Ascending aorta (tissue), 2 donors: ENCODE measurements at regions not wholly inside any gene's neighbourhood (a gene's known extent, or its start where the extent isn't known, plus 50 kb on each side); places are given as distances from the start of the nearest gene placed in this dataset.

Experiments
- DNase-seq, 2 donors: peaks; one replicate each; pipeline ENCODE4 v3.0.0-alpha.2; 2019; ENCODE audit warnings: low spot score in 2 of 2
- H3K27ac ChIP-seq, 2 donors: fragments of 200-600 bp; sonication (generic); one replicate each; pipeline ENCODE4 v1.5.1; 2016 to 2017; ENCODE audit warnings: mild to moderate bottlenecking in 1 of 2
- H3K27me3 ChIP-seq: fragments of 200-600 bp; sonication (generic); one replicate; pipeline ENCODE4 v1.5.1; 2017
- H3K36me3 ChIP-seq, 2 donors: fragments of 200-600 bp; sonication (generic); one replicate each; pipeline ENCODE4 v1.5.1; 2016
- H3K4me1 ChIP-seq, 2 donors: fragments of 200-600 bp; sonication (generic); one replicate each; pipeline ENCODE4 v1.5.1; 2016 to 2017; ENCODE audit warnings: mild to moderate bottlenecking in 1 of 2
- H3K4me3 ChIP-seq, 2 donors: fragments of 200-600 bp; sonication (generic); one replicate each; pipeline ENCODE4 v1.5.1; 2016 to 2017; ENCODE audit warnings: mild to moderate bottlenecking in 1 of 2
- H3K9me3 ChIP-seq, 2 donors: fragments of 200-600 bp; sonication (generic); one replicate each; pipeline ENCODE4 v1.5.1; 2016
- CTCF ChIP-seq, 3 experiments: fragments of 200-600 bp in 2 of 3; fragments of 450-650 bp in 1 of 3; sonication (generic) in 2 of 3; IDR thresholded peaks; one replicate each; pipeline ENCODE4 v1.5.1; 2016 to 2019; ENCODE audit warnings: antibody characterized with exemption in 3 of 3, mild to moderate bottlenecking in 1 of 3, moderate library complexity in 1 of 3
- intact Hi-C: fragments of 100-400 bp; cut with DNase I; formaldehyde crosslinking; loops from one replicate; pipeline ENCODE4 v1.15.1; 2023

- H3K4me3 ChIP-seq = no peak overlapping the region
Observed at GRCh38 chr2:173651891-173652290, 297.2 kb downstream of the CDCA7 start.

GRCh38 chr2:173652311-173652710 is 297.6 kb downstream of the CDCA7 start:
- no peaks in the 10 kb centered on the region for H3K27me3 ChIP-seq
- no peak overlapping the region for H3K27ac ChIP-seq
- no peaks in the 10 kb centered on the region for H3K36me3 ChIP-seq
- no peak overlapping the region for H3K4me3 ChIP-seq
- no peak for TF ChIP-seq CTCF (IDR thresholded peaks at IDR 0.05)
- intact Hi-C loops = no loop called here
- H3K4me1 ChIP-seq = peaks cover 0 to 3% of the 10 kb centered on the region in 2 donors
- no peak for DNase-seq
- H3K9me3 ChIP-seq = no peaks in the 10 kb centered on the region

More at GRCh38 chr2:173651891-173652290, 297.2 kb downstream of the CDCA7 start:
- intact Hi-C loops = no loop called here
- H3K36me3 ChIP-seq = no peaks in the 10 kb centered on the region
- no peaks in the 10 kb centered on the region for H3K9me3 ChIP-seq
- DNase-seq = no peak
- H3K4me1 ChIP-seq = peaks cover 0 to 3% of the 10 kb centered on the region in 2 donors
- no peak overlapping the region for H3K27ac ChIP-seq
- no peak for TF ChIP-seq CTCF (IDR thresholded peaks at IDR 0.05)
- H3K27me3 ChIP-seq = no peaks in the 10 kb centered on the region

- Histone ChIP-seq H3K27me3 (no peaks in the 10 kb centered on the region), H3K27ac (no peak overlapping the region), H3K9me3 (no peaks in the 10 kb centered on the region), H3K4me3 (no peak overlapping the region), H3K4me1 (peaks cover 0 to 3% of the 10 kb centered on the region in 2 donors), H3K36me3 (no peaks in the 10 kb centered on the region)
- TF ChIP-seq CTCF (IDR thresholded peaks at IDR 0.05) = no peak
- intact Hi-C loops = no loop called here
- no peak for DNase-seq
Observed at GRCh38 chr2:173652767-173653431, 298.2 kb downstream of the CDCA7 start.

- Histone ChIP-seq H3K36me3 (no peaks in the 10 kb centered on the region), H3K9me3 (no peaks in the 10 kb centered on the region), H3K4me1 (peaks cover 0 to 3% of the 10 kb centered on the region in 2 donors), H3K4me3 (no peak overlapping the region), H3K27me3 (no peaks in the 10 kb centered on the region), H3K27ac (no peak overlapping the region)
- TF ChIP-seq CTCF (IDR thresholded peaks at IDR 0.05) = no peak
- intact Hi-C loops = no loop called here
- no peak for DNase-seq
Observed at GRCh38 chr2:173653432-173653805, 298.7 kb downstream of the CDCA7 start.

GRCh38 chr2:173654161-173654895 is 299.7 kb downstream of the CDCA7 start:
- Histone ChIP-seq H3K4me3 (no peak overlapping the region), H3K27me3 (no peaks in the 10 kb centered on the region), H3K4me1 (peaks cover 0 to 3% of the 10 kb centered on the region in 2 donors), H3K27ac (no peak overlapping the region), H3K9me3 (no peaks in the 10 kb centered on the region), H3K36me3 (no peaks in the 10 kb centered on the region)
- intact Hi-C loops = no loop called here
- no peak for TF ChIP-seq CTCF (IDR thresholded peaks at IDR 0.05)
- DNase-seq = no peak
